ENCODE measurements at regions not wholly inside any gene's neighbourhood (a gene's known extent, or its start where the extent isn't known, plus 50 kb on each side); places are given as distances from the start of the nearest gene placed in this dataset.
A peak's percentile ranks its signal among the peaks of the same experiment; 100 is the strongest.

DNA sequence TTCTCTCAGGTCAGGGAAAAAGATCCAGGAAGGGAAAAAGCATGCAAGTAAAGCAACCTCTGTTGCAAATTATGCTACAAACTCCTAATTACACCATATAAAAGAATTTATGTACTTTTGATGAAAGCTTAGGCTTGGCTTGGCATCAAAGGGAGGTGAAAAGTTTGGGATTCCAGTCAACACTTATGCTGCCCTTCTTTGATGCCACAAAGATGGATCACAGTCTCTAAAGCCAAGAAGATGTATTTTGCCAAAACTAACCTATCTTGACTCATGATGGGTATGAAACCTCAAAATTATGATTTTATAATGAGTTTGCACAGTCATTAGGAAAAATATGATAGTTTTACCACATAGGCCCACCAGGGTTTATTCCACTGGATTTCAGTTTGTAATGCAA is 101.0 kb upstream of the CCDC80 start:
- TF ChIP-seq, protein P1, sequence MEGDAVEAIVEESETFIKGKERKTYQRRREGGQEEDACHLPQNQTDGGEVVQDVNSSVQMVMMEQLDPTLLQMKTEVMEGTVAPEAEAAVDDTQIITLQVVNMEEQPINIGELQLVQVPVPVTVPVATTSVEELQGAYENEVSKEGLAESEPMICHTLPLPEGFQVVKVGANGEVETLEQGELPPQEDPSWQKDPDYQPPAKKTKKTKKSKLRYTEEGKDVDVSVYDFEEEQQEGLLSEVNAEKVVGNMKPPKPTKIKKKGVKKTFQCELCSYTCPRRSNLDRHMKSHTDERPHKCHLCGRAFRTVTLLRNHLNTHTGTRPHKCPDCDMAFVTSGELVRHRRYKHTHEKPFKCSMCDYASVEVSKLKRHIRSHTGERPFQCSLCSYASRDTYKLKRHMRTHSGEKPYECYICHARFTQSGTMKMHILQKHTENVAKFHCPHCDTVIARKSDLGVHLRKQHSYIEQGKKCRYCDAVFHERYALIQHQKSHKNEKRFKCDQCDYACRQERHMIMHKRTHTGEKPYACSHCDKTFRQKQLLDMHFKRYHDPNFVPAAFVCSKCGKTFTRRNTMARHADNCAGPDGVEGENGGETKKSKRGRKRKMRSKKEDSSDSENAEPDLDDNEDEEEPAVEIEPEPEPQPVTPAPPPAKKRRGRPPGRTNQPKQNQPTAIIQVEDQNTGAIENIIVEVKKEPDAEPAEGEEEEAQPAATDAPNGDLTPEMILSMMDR (IDR thresholded peaks at IDR 0.05; ENCODE audit: low read depth, low read length), result no peak

DNA sequence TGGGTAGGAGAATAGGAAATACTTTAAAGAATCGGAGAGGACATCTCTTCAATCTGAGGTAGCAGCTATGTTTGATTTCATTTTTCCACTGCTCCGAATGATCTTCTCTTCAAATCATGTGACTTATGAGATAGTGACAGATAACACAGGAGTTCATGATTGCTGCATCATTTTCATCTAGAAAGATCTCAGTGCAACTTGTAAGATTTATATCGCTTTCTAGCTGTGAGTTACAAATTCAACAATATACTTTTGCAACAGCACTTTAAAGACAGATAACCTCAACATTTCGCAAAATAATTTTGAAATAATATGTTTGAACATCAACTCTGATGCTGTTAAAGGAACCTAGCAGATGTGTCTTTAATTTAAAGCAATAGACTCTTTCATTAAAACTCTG is 99.9 kb upstream of the CCDC80 start:
- H3K9me3 ChIP-seq (ENCODE audit: low read depth), result no peaks in the 10 kb centered on the region
- no peaks in the 10 kb centered on the region for H3K27me3 ChIP-seq
- no peaks in the 10 kb centered on the region for H3K36me3 ChIP-seq
- TF ChIP-seq, protein P1 (IDR thresholded peaks at IDR 0.05; ENCODE audit: low read depth, low read length), result no peak
- H3K4me3 ChIP-seq, result no peak overlapping the region
- H3K4me1 ChIP-seq (ENCODE audit: low read depth), result peaks cover 17% of the 10 kb centered on the region
- no peak overlapping the region for H3K27ac ChIP-seq
- no peak for DNase-seq (ENCODE audit: low read depth in 1 of 2, low spot score in 1 of 2)

More for the DNA sequence above, 101.0 kb upstream of the CCDC80 start:
- Histone ChIP-seq H3K27ac (no peak overlapping the region), H3K36me3 (no peaks in the 10 kb centered on the region), H3K9me3 (ENCODE audit: low read depth) (no peaks in the 10 kb centered on the region), H3K4me3 (no peak overlapping the region), H3K4me1 (ENCODE audit: low read depth) (peaks cover 12% of the 10 kb centered on the region), H3K27me3 (no peaks in the 10 kb centered on the region)
- DNase-seq (ENCODE audit: low read depth in 1 of 2, low spot score in 1 of 2), result no peak

- Histone ChIP-seq H3K36me3 (no peaks in the 10 kb centered on the region), H3K4me3 (no peak overlapping the region), H3K9me3 (ENCODE audit: low read depth) (no peaks in the 10 kb centered on the region), H3K4me1 (ENCODE audit: low read depth) (peaks cover 17% of the 10 kb centered on the region), H3K27me3 (no peaks in the 10 kb centered on the region), H3K27ac (no peak overlapping the region)
- no peak for DNase-seq (ENCODE audit: low read depth in 1 of 2, low spot score in 1 of 2)
- TF ChIP-seq, protein P1 (IDR thresholded peaks at IDR 0.05; ENCODE audit: low read depth, low read length), result no peak
Observed at GRCh38 chr3:112739252-112739965, 98.5 kb upstream of the CCDC80 start.

DNA sequence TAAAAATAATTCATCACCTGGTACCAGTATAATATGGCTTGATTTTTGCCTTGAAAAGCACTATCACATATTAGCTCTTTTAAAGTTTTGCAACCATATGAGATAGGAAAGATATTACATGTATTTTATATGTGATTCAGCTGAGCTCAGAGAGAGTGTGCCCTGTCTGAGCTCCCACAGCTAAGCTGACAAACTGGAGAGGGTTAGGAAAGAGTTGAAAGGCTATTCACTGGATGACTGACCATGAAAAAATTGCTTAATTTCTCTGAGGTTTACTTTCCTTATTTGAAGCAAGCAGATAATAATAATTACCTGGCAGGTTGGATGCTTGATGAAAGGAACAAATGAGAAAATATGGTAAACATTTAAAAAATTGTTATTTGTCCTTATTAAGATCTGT is 97.4 kb upstream of the CCDC80 start:
- Histone ChIP-seq H3K4me1 (ENCODE audit: low read depth) (peaks cover 17% of the 10 kb centered on the region), H3K27ac (no peak overlapping the region), H3K9me3 (ENCODE audit: low read depth) (no peaks in the 10 kb centered on the region), H3K4me3 (no peak overlapping the region), H3K36me3 (no peaks in the 10 kb centered on the region), H3K27me3 (no peaks in the 10 kb centered on the region)
- TF ChIP-seq, protein P1 (IDR thresholded peaks at IDR 0.05; ENCODE audit: low read depth, low read length), result no peak
- peak in 1 of 2 donors; percentile 67 for DNase-seq (ENCODE audit: low read depth in 1 of 2, low spot score in 1 of 2)

DNA sequence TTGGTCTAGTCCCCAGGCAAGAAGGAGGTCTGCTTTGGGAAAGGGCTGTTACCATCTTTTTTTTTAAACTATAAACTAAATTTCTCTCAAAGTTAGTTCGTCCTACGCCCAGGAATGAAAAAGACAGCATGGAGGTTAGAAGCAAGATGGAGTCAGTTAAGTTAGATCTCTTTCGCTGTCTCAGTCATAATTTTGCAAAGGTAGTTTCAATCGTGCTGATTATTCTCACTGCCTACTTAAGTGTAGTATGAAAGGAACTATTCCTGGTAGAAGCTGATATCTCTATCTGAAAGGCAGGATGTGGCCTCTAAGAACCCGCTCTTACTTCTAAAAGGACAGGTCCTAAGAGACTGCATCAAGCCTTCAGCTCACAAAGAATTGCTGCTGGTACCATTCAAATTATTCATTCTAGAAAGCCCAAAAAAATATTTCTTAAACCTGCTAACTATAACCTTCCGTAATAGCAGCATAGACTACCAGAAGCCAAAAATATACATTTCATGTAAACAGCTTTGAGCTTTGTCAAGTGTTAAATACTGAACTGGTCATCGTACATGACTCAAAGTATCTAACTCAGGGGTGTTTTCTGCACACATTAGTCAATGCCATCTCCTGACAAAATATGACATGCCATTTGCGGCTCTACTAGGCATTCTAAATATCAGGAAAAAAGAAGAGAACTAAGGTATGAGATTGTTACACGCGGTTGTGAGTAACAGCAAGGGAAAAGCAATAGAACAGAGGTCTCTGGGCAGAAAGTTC is 96.0 kb upstream of the CCDC80 start:
- DNase-seq (ENCODE audit: low read depth in 1 of 2, low spot score in 1 of 2), result peak in 1 of 2 donors; percentile 15
- TF ChIP-seq, protein P1 (IDR thresholded peaks at IDR 0.05; ENCODE audit: low read depth, low read length), result no peak
- H3K9me3 ChIP-seq (ENCODE audit: low read depth), result no peaks in the 10 kb centered on the region
- peak overlapping the region; percentile 50 for H3K27ac ChIP-seq
- H3K36me3 ChIP-seq, result no peaks in the 10 kb centered on the region
- no peak overlapping the region for H3K4me3 ChIP-seq
- H3K4me1 ChIP-seq (ENCODE audit: low read depth), result peaks cover 17% of the 10 kb centered on the region
- H3K27me3 ChIP-seq, result no peaks in the 10 kb centered on the region

Measured in cardiac muscle cell (in vitro differentiated cells and primary cell).